GM12864 (cell line): ENCODE measurements at regions not wholly inside any gene's neighbourhood (a gene's known extent, or its start where the extent isn't known, plus 50 kb on each side); places are given as distances from the start of the nearest gene placed in this dataset.

Experiments
- DNase-seq: peaks from one replicate; pipeline ENCODE4 v3.0.0-alpha.2; 2011; ENCODE audit warnings: low read depth
- H3K4me3 ChIP-seq: 2 replicates; pipeline ENCODE4 v1.5.1; 2011; ENCODE audit warnings: mild to moderate bottlenecking, low read depth, low read length, control low read depth
- TF ChIP-seq, protein P1 (sequence below): IDR thresholded peaks from 2 replicates; pipeline ENCODE4 v1.5.1; 2011; ENCODE audit warnings: low read depth, mild to moderate bottlenecking, moderate library complexity, low read length, control low read depth, inconsistent platforms; ENCODE audit errors: missing control alignments

DNA sequence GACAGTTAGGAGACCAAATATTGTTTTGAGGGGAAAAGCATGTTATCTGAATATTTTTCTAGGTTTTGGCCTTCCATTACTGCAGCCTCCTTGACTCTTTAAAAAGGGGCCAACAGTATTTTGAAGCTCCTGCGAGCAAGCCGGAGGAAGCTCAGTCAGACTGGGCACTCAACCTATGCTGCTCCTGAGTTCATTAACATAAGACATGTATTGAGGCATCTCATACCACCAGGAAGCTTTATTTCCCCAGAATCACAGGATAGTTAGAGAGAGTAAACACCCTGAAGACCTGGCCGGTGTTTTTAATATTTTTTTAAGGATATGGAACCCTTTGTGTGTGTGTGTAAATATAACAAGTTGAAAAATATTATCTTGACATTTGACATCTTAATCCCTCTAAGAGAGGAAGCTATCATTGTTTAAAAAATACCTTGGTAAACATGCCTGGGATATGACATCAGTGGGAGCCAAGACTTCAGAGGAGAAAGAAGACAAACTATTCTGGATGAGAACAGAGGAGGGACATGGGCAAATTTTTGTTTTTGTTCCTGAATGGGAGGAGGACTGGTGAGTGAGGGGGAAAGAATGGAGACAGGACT lies 139.3 kb upstream of the SLIT3 start:
- no peak overlapping the region for H3K4me3 ChIP-seq
- TF ChIP-seq, protein P1, sequence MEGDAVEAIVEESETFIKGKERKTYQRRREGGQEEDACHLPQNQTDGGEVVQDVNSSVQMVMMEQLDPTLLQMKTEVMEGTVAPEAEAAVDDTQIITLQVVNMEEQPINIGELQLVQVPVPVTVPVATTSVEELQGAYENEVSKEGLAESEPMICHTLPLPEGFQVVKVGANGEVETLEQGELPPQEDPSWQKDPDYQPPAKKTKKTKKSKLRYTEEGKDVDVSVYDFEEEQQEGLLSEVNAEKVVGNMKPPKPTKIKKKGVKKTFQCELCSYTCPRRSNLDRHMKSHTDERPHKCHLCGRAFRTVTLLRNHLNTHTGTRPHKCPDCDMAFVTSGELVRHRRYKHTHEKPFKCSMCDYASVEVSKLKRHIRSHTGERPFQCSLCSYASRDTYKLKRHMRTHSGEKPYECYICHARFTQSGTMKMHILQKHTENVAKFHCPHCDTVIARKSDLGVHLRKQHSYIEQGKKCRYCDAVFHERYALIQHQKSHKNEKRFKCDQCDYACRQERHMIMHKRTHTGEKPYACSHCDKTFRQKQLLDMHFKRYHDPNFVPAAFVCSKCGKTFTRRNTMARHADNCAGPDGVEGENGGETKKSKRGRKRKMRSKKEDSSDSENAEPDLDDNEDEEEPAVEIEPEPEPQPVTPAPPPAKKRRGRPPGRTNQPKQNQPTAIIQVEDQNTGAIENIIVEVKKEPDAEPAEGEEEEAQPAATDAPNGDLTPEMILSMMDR = no peak
- no peak for DNase-seq

DNA sequence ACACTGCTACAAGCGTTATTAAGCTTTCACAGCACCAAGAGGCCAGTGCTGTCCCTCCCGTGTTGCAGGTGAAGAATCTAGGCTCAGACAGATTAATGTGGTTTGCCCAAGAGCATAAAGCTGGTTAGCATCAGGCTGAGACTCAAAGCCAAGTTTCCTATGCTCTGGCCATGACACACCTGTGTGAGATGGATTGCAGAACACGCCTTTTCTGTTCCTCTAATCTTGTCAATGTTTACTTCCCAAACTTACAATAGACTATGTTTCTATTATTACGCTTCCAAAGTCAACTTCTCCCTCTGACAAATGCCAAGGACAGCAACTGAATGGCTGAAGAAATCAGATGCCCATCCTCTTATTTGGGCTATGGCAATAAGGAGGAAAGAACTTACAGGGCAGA lies 138.4 kb upstream of the SLIT3 start:
- no peak overlapping the region for H3K4me3 ChIP-seq
- TF ChIP-seq, protein P1 = no peak
- DNase-seq = no peak

DNA sequence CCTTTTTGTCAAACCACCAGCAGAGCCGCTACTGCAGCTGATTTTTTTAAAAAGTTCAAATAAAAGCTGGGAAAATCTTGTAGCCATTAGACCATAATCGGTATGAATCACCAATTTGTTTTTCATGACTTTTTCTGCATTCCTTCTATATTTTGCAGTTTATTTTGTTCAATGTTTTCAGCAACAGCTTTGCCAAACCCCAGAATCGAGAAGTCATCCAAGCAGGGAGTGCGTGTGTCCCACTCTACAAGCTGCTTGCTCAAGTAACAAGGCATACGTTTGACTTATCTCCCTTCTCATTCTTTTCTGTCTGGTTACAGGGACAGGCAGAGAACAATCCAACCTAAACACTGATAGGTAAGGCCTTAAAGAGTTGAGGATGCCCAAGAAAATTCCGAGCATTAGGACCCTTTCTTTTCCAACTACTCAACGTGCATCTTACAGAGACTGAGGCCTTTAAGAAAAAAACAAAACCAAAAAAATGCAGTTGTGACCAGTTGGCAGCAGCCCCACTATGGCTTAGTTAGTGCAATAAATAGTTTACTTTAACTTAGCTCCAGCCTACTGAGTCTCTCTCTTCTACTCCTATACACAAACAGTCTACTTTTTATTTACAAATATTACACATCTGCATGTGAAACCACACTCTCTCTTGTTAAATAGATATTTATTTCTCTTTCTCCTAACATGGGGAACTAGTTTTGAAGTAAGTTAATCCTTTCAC lies 134.7 kb upstream of the SLIT3 start:
- no peak for DNase-seq
- no peak overlapping the region for H3K4me3 ChIP-seq
- TF ChIP-seq, protein P1 = no peak

DNA sequence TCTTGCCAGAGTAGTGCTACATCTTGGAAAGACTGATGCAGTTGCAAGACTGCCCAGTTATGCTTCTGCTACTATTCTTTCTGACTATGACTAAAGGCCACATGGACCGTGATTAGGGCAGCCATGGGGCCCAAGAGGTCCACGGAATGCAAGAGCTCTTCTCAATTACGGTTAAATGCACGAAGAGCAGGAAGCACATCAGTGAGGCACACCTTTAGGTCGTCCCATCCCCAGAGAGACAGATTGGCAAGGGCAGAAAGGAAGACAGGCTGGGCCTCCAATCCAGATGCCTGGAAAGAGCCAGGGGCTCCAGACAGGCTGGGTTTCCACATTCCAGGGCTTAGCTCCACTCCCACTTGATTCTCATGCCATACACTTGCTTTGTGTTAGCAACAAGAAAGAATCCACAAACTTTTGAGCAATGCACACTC lies 132.3 kb upstream of the SLIT3 start:
- DNase-seq = no peak
- TF ChIP-seq, protein P1 = no peak
- no peak overlapping the region for H3K4me3 ChIP-seq

DNA sequence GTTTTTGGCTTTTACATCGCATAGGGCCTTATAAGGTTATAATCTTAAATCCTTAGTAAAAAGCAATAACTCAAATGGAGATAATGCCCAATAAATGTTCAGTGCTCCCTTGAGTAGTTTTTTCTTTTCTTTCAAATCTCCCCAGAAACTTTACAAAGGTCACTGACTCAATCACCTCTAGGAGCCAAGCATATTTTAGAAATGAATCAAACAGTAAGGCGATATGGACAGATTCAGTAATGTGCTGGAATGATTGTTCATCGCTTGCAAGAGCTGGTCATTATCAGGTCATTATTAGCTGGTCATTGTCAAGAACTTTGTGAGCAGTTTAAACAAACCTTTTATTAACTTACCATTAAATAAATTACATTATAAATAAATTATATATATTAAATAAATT lies 130.4 kb upstream of the SLIT3 start:
- TF ChIP-seq, protein P1 = no peak
- no peak for DNase-seq
- no peak overlapping the region for H3K4me3 ChIP-seq

DNA sequence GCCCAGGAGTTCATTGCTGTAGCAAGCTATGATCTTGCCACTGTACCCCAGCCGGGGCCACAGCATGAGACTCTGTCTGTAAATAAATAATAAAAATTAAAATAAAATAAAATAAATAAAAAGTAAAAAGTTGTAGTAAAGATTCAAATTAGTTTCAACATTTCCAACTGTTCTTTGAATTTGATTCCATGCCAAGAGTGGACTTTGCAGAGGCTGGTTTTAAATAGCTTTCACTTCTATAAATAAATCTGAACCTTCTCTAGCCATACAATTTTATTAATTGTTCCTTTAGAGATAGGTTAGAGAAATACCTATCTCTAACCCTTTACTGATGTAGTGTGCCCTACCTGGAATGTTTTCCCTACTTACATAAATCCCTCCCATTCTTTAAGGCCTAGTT lies 129.7 kb upstream of the SLIT3 start:
- TF ChIP-seq, protein P1 = no peak
- H3K4me3 ChIP-seq = no peak overlapping the region
- no peak for DNase-seq

DNA sequence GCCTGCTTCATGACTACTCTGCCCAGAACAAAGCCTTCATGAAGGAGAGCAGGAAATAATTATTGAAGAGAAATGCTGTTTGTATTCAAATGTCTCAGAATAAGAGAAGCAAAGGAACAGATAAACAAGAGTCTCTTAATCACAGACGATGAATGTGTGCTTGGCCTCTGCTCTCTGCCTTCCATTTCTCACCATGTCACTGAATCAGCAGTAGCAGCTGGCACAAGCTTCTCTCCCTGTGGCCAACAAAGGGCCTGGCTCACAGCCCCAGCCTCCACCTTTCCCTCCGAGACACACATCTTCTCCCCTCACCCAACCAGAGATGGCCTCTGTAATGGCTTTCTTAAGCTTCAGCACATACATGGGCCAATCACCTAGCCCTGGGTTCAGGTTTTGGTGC lies 128.1 kb upstream of the SLIT3 start:
- no peak for DNase-seq
- no peak overlapping the region for H3K4me3 ChIP-seq
- TF ChIP-seq, protein P1 = no peak
